OCI-LY7 (cell line): ENCODE measurements at regions not wholly inside any gene's neighbourhood (a gene's known extent, or its start where the extent isn't known, plus 50 kb on each side); places are given as distances from the start of the nearest gene placed in this dataset.
"Not testable (repeated sequence)": the region's sequence is repeated elsewhere in the genome, so short reads cannot be mapped to it uniquely, and the experiment has no call there.

Experiments
- BruUV-seq: library from RNA; stranded (reverse); fragments of 400-500 nt; replicated peaks from 2 replicates; lab custom pipeline; 2021; lab: Mats Ljungman, UMichigan
- CTCF ChIA-PET: fragments of 300-600 bp; sonication (Branson Sonifier 250); formaldehyde crosslinking; loops from one replicate; lab custom pipeline; 2022; ENCODE audit warnings: antibody characterized with exemption; ENCODE audit not compliant: unreplicated experiment; lab: Charles Lee
- POLR2A ChIA-PET: fragments of 300-600 bp; sonication (Branson Sonifier 250); formaldehyde crosslinking; loops from one replicate; lab custom pipeline; 2022; ENCODE audit warnings: antibody characterized with exemption; lab: Charles Lee
- DNase-seq: peaks from one replicate; pipeline ENCODE4 v3.0.0-alpha.2; 2015; ENCODE audit warnings: low spot score
- H2AFZ ChIP-seq: fragments of 200-600 bp; sonication (generic), shearing (Covaris generic); 2 replicates; pipeline ENCODE4 v1.6.1; 2014; ENCODE audit warnings: mild to moderate bottlenecking, antibody characterized with exemption, low read length, moderate library complexity
- H3K27ac ChIP-seq: fragments of 200-600 bp; sonication (generic); 2 replicates; pipeline ENCODE4 v1.5.1; 2014; ENCODE audit warnings: mixed run types, low read depth, mild to moderate bottlenecking, moderate library complexity, low read length, inconsistent platforms; ENCODE audit not compliant: poor library complexity, severe bottlenecking
- H3K36me3 ChIP-seq: fragments of 200-600 bp; sonication (generic); 2 replicates; pipeline ENCODE4 v1.6.1; 2014; ENCODE audit warnings: mild to moderate bottlenecking, antibody characterized with exemption, low read length, moderate library complexity, mixed read lengths; ENCODE audit not compliant: insufficient read depth
- H3K4me1 ChIP-seq: fragments of 200-600 bp; sonication (generic); 2 replicates; pipeline ENCODE4 v1.5.1; 2014; ENCODE audit warnings: mild to moderate bottlenecking, low read length; ENCODE audit not compliant: insufficient read depth, poor library complexity, severe bottlenecking
- H3K4me2 ChIP-seq: fragments of 200-600 bp; sonication (generic); 2 replicates; pipeline ENCODE4 v1.6.1; 2014; ENCODE audit warnings: mild to moderate bottlenecking, low read length
- H3K4me3 ChIP-seq: fragments of 200-600 bp; sonication (generic); 2 replicates; pipeline ENCODE4 v1.5.1; 2014; ENCODE audit warnings: mild to moderate bottlenecking, low read depth, low read length; ENCODE audit not compliant: poor library complexity, severe bottlenecking
- H3K79me2 ChIP-seq: fragments of 200-600 bp; sonication (generic); 2 replicates; pipeline ENCODE4 v1.6.1; 2016; ENCODE audit warnings: low read depth, mild to moderate bottlenecking, low read length, moderate library complexity, mixed read lengths; ENCODE audit not compliant: insufficient read depth
- H3K9me2 ChIP-seq: fragments of 200-600 bp; sonication (generic); 2 replicates; pipeline ENCODE4 v1.6.1; 2016; ENCODE audit warnings: mild to moderate bottlenecking, low read length, mixed read lengths; ENCODE audit not compliant: insufficient read depth
- H3K9me3 ChIP-seq: fragments of 200-600 bp; sonication (generic); 2 replicates; pipeline ENCODE4 v1.6.1; 2014; ENCODE audit warnings: mild to moderate bottlenecking, mixed run types, low read length, mixed read lengths
- H4K20me1 ChIP-seq: fragments of 200-600 bp; sonication (generic); 2 replicates; pipeline ENCODE4 v1.6.1; 2014; ENCODE audit warnings: mild to moderate bottlenecking, antibody characterized with exemption, low read length, moderate library complexity, mixed read lengths; ENCODE audit not compliant: insufficient read depth
- CTCF ChIP-seq: fragments of 200-600 bp; sonication (generic); conservative IDR thresholded peaks from 2 replicates; pipeline ENCODE4 v1.5.1; 2014; ENCODE audit warnings: mild to moderate bottlenecking, antibody characterized with exemption, low read length, moderate library complexity, mixed read lengths
- EZH2phosphoT487 ChIP-seq: fragments of 200-600 bp; sonication (generic); IDR thresholded peaks from 2 replicates; pipeline ENCODE4 v1.6.1; 2018; ENCODE audit warnings: low read depth, borderline replicate concordance, mild to moderate bottlenecking, mixed run types, antibody characterized with exemption, low read length, moderate library complexity, mixed read lengths
- intact Hi-C: fragments of 100-400 bp; cut with micrococcal nuclease; formaldehyde crosslinking; loops from one replicate; pipeline ENCODE4 v1.10.0; 2022; ENCODE audit not compliant: unreplicated experiment

GRCh38 chr15:26065723-26066122, 202.6 kb upstream of the ATP10A start:
- H3K4me1 ChIP-seq: no peaks in the 10 kb centered on the region
- H3K9me3 ChIP-seq: no peaks in the 10 kb centered on the region
- no peaks in the 10 kb centered on the region for H3K9me2 ChIP-seq
- TF ChIP-seq EZH2phosphoT487 (no peak), CTCF (no peak)
- H3K36me3 ChIP-seq: no peaks in the 10 kb centered on the region
- DNase-seq: no peak
- intact Hi-C loops: no loop called here
- POLR2A ChIA-PET: interaction anchor here (0.6 kb wide), 1 partner anchor 324 kb away, joined by 3 read pairs; no protein-coding TSS in a partner anchor
- H4K20me1 ChIP-seq: no peaks in the 10 kb centered on the region
- H3K27ac ChIP-seq: no peak overlapping the region
- CTCF ChIA-PET: no interaction called here
- no peaks in the 10 kb centered on the region for H3K79me2 ChIP-seq
- H3K4me2 ChIP-seq: no peak overlapping the region
- no TSS peak for BruUV-seq
- H2AFZ ChIP-seq: no peak overlapping the region
- no peak overlapping the region for H3K4me3 ChIP-seq

- H3K9me3 ChIP-seq: no peaks in the 10 kb centered on the region
- no peaks in the 10 kb centered on the region for H4K20me1 ChIP-seq
- DNase-seq: no peak
- H3K79me2 ChIP-seq: no peaks in the 10 kb centered on the region
- BruUV-seq: no TSS peak
- H3K27ac ChIP-seq: no peak overlapping the region
- H3K4me3 ChIP-seq: no peak overlapping the region
- no peaks in the 10 kb centered on the region for H3K9me2 ChIP-seq
- H3K36me3 ChIP-seq: no peaks in the 10 kb centered on the region
- ChIA-PET CTCF (no interaction called here), POLR2A (no interaction called here)
- no peak overlapping the region for H2AFZ ChIP-seq
- intact Hi-C loops: no loop called here
- no peak overlapping the region for H3K4me2 ChIP-seq
- TF ChIP-seq EZH2phosphoT487 (no peak), CTCF (no peak)
- H3K4me1 ChIP-seq: no peaks in the 10 kb centered on the region
Observed at GRCh38 chr15:26061248-26061647, 198.1 kb upstream of the ATP10A start.

GRCh38 chr15:26056766-26057165, 193.6 kb upstream of the ATP10A start:
- BruUV-seq, H2AFZ ChIP-seq, H4K20me1 ChIP-seq, H3K4me1 ChIP-seq, H3K27ac ChIP-seq, intact Hi-C loops, H3K4me2 ChIP-seq, H3K9me3 ChIP-seq, H3K9me2 ChIP-seq, CTCF ChIA-PET, H3K79me2 ChIP-seq, H3K36me3 ChIP-seq, H3K4me3 ChIP-seq, DNase-seq: not testable (repeated sequence)
- POLR2A ChIA-PET: interaction anchor here (0.7 kb wide), 1 partner anchor 10 kb away, joined by 3 read pairs; no protein-coding TSS in a partner anchor
